Endothelial cell of umbilical vein (primary cell): ENCODE measurements at regions not wholly inside any gene's neighbourhood (a gene's known extent, or its start where the extent isn't known, plus 50 kb on each side); places are given as distances from the start of the nearest gene placed in this dataset.

Source experiments
- BruUV-seq: library from RNA; stranded (reverse); fragments of 400-500 nt; replicated peaks from 2 replicates; lab custom pipeline; 2021; lab: Mats Ljungman, UMichigan
- CTCF ChIA-PET: fragments of 300-600, 350-600 bp; sonication (Branson Sonifier 250); formaldehyde crosslinking; loops from one replicate; lab custom pipeline; 2021; ENCODE audit warnings: antibody characterized with exemption, inconsistent platforms; lab: Charles Lee
- POLR2A ChIA-PET: fragments of 300-600, 350-600 bp; sonication (Branson Sonifier 250); formaldehyde crosslinking; loops from one replicate; lab custom pipeline; 2021; ENCODE audit warnings: antibody characterized with exemption, inconsistent platforms; lab: Charles Lee
- DNase-seq: peaks from one replicate; pipeline ENCODE4 v3.0.0-alpha.2; 2011; ENCODE audit warnings: low read depth, low spot score
- FAIRE-seq: peaks from 2 replicates; lab custom pipeline; 2011; peaks lifted over from hg19 to GRCh38; lab: Jason Lieb, UNC
- H2AFZ ChIP-seq: 2 replicates; pipeline ENCODE4 v1.6.0; 2012; ENCODE audit warnings: low read depth, low read length, control low read depth, inconsistent platforms
- H3K27ac ChIP-seq: 2 replicates; pipeline ENCODE4 v1.5.1; 2011; ENCODE audit warnings: low read depth, mild to moderate bottlenecking, control low read depth, low read length, moderate library complexity; ENCODE audit not compliant: insufficient read depth
- H3K27me3 ChIP-seq, 2 experiments: 2 replicates each; pipeline versions ENCODE4 v1.6.0 to v1.6.1; 2011; ENCODE audit warnings: low read length in 2 of 2, mixed read lengths in 1 of 2; ENCODE audit not compliant: control insufficient read depth in 2 of 2, insufficient read depth in 2 of 2
- H3K36me3 ChIP-seq, 2 experiments: 2 replicates in 1 of 2; 3 replicates in 1 of 2; pipeline ENCODE4 v1.5.1; 2011; ENCODE audit warnings: low read length in 2 of 2, mild to moderate bottlenecking in 1 of 2, moderate library complexity in 1 of 2; ENCODE audit not compliant: control insufficient read depth in 2 of 2, insufficient read depth in 2 of 2; ENCODE audit errors: extremely low read depth in 1 of 2
- H3K4me1 ChIP-seq: 3 replicates; pipeline ENCODE4 v1.5.1; 2011; ENCODE audit warnings: mild to moderate bottlenecking, low read length; ENCODE audit not compliant: control insufficient read depth, insufficient read depth; ENCODE audit errors: extremely low read depth
- H3K4me2 ChIP-seq: 2 replicates; pipeline ENCODE4 v1.6.1; 2011; ENCODE audit warnings: low read length, control low read depth, mixed read lengths; ENCODE audit not compliant: insufficient read depth
- H3K4me3 ChIP-seq, 3 experiments: fragments of 200-600 bp in 1 of 3; sonication (generic), shearing (Covaris generic) in 1 of 3; replicated peaks in 1 of 3; 2 replicates each; pipeline ENCODE4 v1.5.1; 2011 to 2016; ENCODE audit warnings: control low read depth in 3 of 3, low read length in 3 of 3, mild to moderate bottlenecking in 2 of 3, inconsistent platforms in 1 of 3, low read depth in 1 of 3, moderate library complexity in 1 of 3; ENCODE audit not compliant: insufficient read depth in 1 of 3
- H3K79me2 ChIP-seq: 2 replicates; pipeline ENCODE4 v1.6.0; 2012; ENCODE audit warnings: low read length, inconsistent platforms; ENCODE audit not compliant: control insufficient read depth, insufficient read depth
- H3K9ac ChIP-seq: replicated peaks from 2 replicates; pipeline ENCODE3; 2011; ENCODE audit warnings: low read length, control low read depth; ENCODE audit not compliant: insufficient read depth; ENCODE audit errors: extremely low read depth
- H3K9me1 ChIP-seq: replicated peaks from 3 replicates; pipeline ENCODE4 v1.6.0; 2011; ENCODE audit warnings: mild to moderate bottlenecking, low read length; ENCODE audit not compliant: control insufficient read depth, insufficient read depth; ENCODE audit errors: extremely low read depth
- H3K9me3 ChIP-seq: replicated peaks from 2 replicates; pipeline ENCODE4 v1.5.1; 2012; ENCODE audit warnings: low read length, inconsistent platforms; ENCODE audit not compliant: control insufficient read depth, insufficient read depth
- H4K20me1 ChIP-seq: replicated peaks from 2 replicates; pipeline ENCODE3; 2011; ENCODE audit warnings: mild to moderate bottlenecking, low read length; ENCODE audit not compliant: control insufficient read depth, insufficient read depth; ENCODE audit errors: extremely low read depth
- EZH2 ChIP-seq: IDR thresholded peaks from 2 replicates; pipeline ENCODE4 v1.6.1; 2012; ENCODE audit warnings: borderline replicate concordance, low read depth, mild to moderate bottlenecking, moderate library complexity, low read length, inconsistent platforms; ENCODE audit not compliant: severe bottlenecking
- FOS ChIP-seq: IDR thresholded peaks from 2 replicates; pipeline ENCODE4 v1.6.1; 2011; ENCODE audit warnings: mild to moderate bottlenecking, low read length, moderate library complexity, borderline replicate concordance; ENCODE audit not compliant: insufficient read depth
- GATA2 ChIP-seq: IDR thresholded peaks from 2 replicates; pipeline ENCODE4 v1.7.0; 2011; ENCODE audit warnings: low read depth, mild to moderate bottlenecking, moderate library complexity, mixed read lengths, low read length; ENCODE audit not compliant: insufficient read length, insufficient read depth
- JUN ChIP-seq: IDR thresholded peaks from 2 replicates; pipeline ENCODE4 v1.6.1; 2011; ENCODE audit warnings: borderline replicate concordance, low read depth; ENCODE audit not compliant: insufficient read length, insufficient read depth
- MYC ChIP-seq: IDR thresholded peaks from one replicate; pipeline ENCODE4 v1.6.1; 2011; ENCODE audit warnings: mild to moderate bottlenecking, low read depth, low read length
- POLR2A ChIP-seq: IDR thresholded peaks from 2 replicates; pipeline ENCODE4 v1.6.1; 2012; ENCODE audit warnings: low read depth, mild to moderate bottlenecking, control low read depth, low read length
- POLR2AphosphoS5 ChIP-seq: IDR thresholded peaks from 2 replicates; pipeline ENCODE4 v1.6.1; 2012; ENCODE audit warnings: low read depth, mild to moderate bottlenecking, control low read depth, low read length, moderate library complexity; ENCODE audit not compliant: insufficient read depth
- dilution Hi-C: fragments of 300-500 bp; cut with MboI; formaldehyde crosslinking; loops from one replicate; pipeline ENCODE4 v1.15.0; 2019; ENCODE audit warnings: low sequenced_read_pairs; ENCODE audit not compliant: extremely low pct_ligation_motif_present
- intact Hi-C: fragments of 100-400 bp; cut with micrococcal nuclease; formaldehyde crosslinking; loops from one replicate; pipeline ENCODE4 v1.10.0; 2022
- TF ChIP-seq, protein P1 (sequence below), 2 donors: IDR thresholded peaks; 1 replicate in 1 of 2; 2 replicates in 1 of 2; pipeline ENCODE4 v1.5.1; 2011; ENCODE audit warnings: low read length in 2 of 2, mild to moderate bottlenecking in 2 of 2, moderate library complexity in 2 of 2, control low read depth in 1 of 2, inconsistent platforms in 1 of 2, low read depth in 1 of 2; ENCODE audit not compliant: insufficient read depth in 1 of 2; ENCODE audit errors: extremely low read depth in 1 of 2
- TF ChIP-seq, protein P2 (sequence below): IDR thresholded peaks from 2 replicates; pipeline ENCODE4 v1.6.1; 2011; ENCODE audit not compliant: insufficient read depth, insufficient read length

DNA sequence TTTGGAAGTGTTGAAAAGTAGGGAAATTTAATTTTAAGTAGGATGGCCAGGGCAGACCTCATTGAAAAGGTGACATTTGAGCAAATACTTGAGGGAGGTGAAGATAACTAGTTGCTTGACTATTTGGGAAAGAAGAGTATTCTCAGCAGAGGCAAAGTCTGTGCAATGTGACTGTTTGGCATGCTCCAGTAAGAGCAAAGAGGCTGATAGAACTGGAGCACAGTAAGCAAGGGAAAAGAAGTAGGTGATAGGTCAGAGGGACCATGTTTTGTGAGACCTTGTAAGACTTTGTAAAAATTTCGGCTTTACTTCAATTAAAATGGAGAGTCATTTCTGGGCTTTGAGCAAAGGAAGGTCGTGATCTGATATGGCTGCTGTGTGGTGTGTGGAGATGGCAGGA lies 335.8 kb downstream of the ZIC1 start:
- Histone ChIP-seq H3K4me2 (no peak overlapping the region), H3K36me3 (no peaks in the 10 kb centered on the region), H3K79me2 (no peaks in the 10 kb centered on the region), H4K20me1 (no peaks in the 10 kb centered on the region), H3K27me3 (no peaks in the 10 kb centered on the region), H3K9ac (no peak overlapping the region), H3K4me1 (no peaks in the 10 kb centered on the region), H3K9me1 (no peaks in the 10 kb centered on the region), H3K27ac (no peak overlapping the region), H3K9me3 (no peaks in the 10 kb centered on the region), H3K4me3 (no peak overlapping the region), H2AFZ (no peak overlapping the region)
- DNase-seq (no peak), FAIRE-seq (no peak)
- ChIA-PET CTCF (no interaction called here), POLR2A (no interaction called here)
- BruUV-seq, result no TSS peak
- TF ChIP-seq FOS (no peak), MYC (no peak), POLR2AphosphoS5 (no peak), JUN (no peak), POLR2A (no peak), EZH2 (no peak), GATA2 (no peak)
- TF ChIP-seq, protein P1, sequence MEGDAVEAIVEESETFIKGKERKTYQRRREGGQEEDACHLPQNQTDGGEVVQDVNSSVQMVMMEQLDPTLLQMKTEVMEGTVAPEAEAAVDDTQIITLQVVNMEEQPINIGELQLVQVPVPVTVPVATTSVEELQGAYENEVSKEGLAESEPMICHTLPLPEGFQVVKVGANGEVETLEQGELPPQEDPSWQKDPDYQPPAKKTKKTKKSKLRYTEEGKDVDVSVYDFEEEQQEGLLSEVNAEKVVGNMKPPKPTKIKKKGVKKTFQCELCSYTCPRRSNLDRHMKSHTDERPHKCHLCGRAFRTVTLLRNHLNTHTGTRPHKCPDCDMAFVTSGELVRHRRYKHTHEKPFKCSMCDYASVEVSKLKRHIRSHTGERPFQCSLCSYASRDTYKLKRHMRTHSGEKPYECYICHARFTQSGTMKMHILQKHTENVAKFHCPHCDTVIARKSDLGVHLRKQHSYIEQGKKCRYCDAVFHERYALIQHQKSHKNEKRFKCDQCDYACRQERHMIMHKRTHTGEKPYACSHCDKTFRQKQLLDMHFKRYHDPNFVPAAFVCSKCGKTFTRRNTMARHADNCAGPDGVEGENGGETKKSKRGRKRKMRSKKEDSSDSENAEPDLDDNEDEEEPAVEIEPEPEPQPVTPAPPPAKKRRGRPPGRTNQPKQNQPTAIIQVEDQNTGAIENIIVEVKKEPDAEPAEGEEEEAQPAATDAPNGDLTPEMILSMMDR (IDR thresholded peaks at IDR 0.05; ENCODE audit: extremely low read depth in 1 of 2, insufficient read depth in 1 of 2, low read depth in 1 of 2, low read length in 2 of 2), result no peak
- TF ChIP-seq, protein P2, sequence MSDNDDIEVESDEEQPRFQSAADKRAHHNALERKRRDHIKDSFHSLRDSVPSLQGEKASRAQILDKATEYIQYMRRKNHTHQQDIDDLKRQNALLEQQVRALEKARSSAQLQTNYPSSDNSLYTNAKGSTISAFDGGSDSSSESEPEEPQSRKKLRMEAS, result no peak
- intact Hi-C loops (no loop called here), dilution Hi-C loops (no loop called here)
